GM12892 (cell line): ENCODE measurements at regions not wholly inside any gene's neighbourhood (a gene's known extent, or its start where the extent isn't known, plus 50 kb on each side); places are given as distances from the start of the nearest gene placed in this dataset.

Experiments
- POLR2A ChIP-seq: IDR thresholded peaks from 2 replicates; pipeline ENCODE4 v1.6.1; 2011; ENCODE audit warnings: low read depth, low read length, control low read depth
- POLR2AphosphoS5 ChIP-seq: IDR thresholded peaks from 2 replicates; pipeline ENCODE4 v1.6.1; 2011; ENCODE audit warnings: low read depth, low read length, control low read depth
- TAF1 ChIP-seq: IDR thresholded peaks from 2 replicates; pipeline ENCODE4 v1.6.1; 2011; ENCODE audit warnings: low read depth, mild to moderate bottlenecking, control low read depth, low read length, borderline replicate concordance

GRCh38 chr9:126017758-126018157 lies 270.6 kb downstream of the PBX3 start:
- TF ChIP-seq POLR2AphosphoS5: no peak
- TF ChIP-seq TAF1: no peak
- no peak for TF ChIP-seq POLR2A
